ENCODE measurements at regions not wholly inside any gene's neighbourhood (a gene's known extent, or its start where the extent isn't known, plus 50 kb on each side); places are given as distances from the start of the nearest gene placed in this dataset.
"Not testable (repeated sequence)": the region's sequence is repeated elsewhere in the genome, so short reads cannot be mapped to it uniquely, and the experiment has no call there.

- TF ChIP-seq ZFX (IDR thresholded peaks at IDR 0.05; ENCODE audit: borderline replicate concordance), result no peak
- TF ChIP-seq CTCF (IDR thresholded peaks at IDR 0.05), result no peak
- no peak overlapping the region for H3K27ac ChIP-seq
Measured at GRCh38 chr9:12305211-12305610, 388.0 kb upstream of the TYRP1 start.

- H3K27ac ChIP-seq, result no peak overlapping the region
- TF ChIP-seq CTCF (IDR thresholded peaks at IDR 0.05), result no peak
Measured at GRCh38 chr9:12314589-12314988, 378.6 kb upstream of the TYRP1 start.

GRCh38 chr9:12318732-12319685 is 374.2 kb upstream of the TYRP1 start:
- TF ChIP-seq ZFX (IDR thresholded peaks at IDR 0.05; ENCODE audit: borderline replicate concordance), result no peak
- TF ChIP-seq CTCF (IDR thresholded peaks at IDR 0.05), result no peak

GRCh38 chr9:12329623-12329985 is 363.6 kb upstream of the TYRP1 start:
- no peak overlapping the region for H3K27ac ChIP-seq
- TF ChIP-seq ZFX (IDR thresholded peaks at IDR 0.05; ENCODE audit: borderline replicate concordance) (no peak), CTCF (IDR thresholded peaks at IDR 0.05) (peak; percentile 43)

More at GRCh38 chr9:12318732-12319685, 374.2 kb upstream of the TYRP1 start:
- H3K27ac ChIP-seq, result no peak overlapping the region

GRCh38 chr9:12333966-12334365 is 359.2 kb upstream of the TYRP1 start:
- not testable (repeated sequence) for H3K27ac ChIP-seq

- no peak for TF ChIP-seq ZFX (IDR thresholded peaks at IDR 0.05; ENCODE audit: borderline replicate concordance)
- no peak for TF ChIP-seq CTCF (IDR thresholded peaks at IDR 0.05)
- no peak overlapping the region for H3K27ac ChIP-seq
Measured at GRCh38 chr9:12350775-12351174, 342.4 kb upstream of the TYRP1 start.

GRCh38 chr9:12351293-12352044 is 341.7 kb upstream of the TYRP1 start:
- no peak overlapping the region for H3K27ac ChIP-seq
- TF ChIP-seq ZFX (IDR thresholded peaks at IDR 0.05; ENCODE audit: borderline replicate concordance), result no peak
- no peak for TF ChIP-seq CTCF (IDR thresholded peaks at IDR 0.05)

Measured in 22Rv1 (cell line).